Prostate gland (tissue), 2 donors: ENCODE measurements at regions not wholly inside any gene's neighbourhood (a gene's known extent, or its start where the extent isn't known, plus 50 kb on each side); places are given as distances from the start of the nearest gene placed in this dataset.

ENCODE experiments used
- CTCF ChIP-seq, 4 experiments: fragments of 200-600 bp in 2 of 4; fragments of 450-650 bp in 2 of 4; sonication (generic) in 2 of 4; IDR thresholded peaks; 1 replicate in 3 of 4; 2 replicates in 1 of 4; pipeline ENCODE4 v1.5.1; 2016 to 2019; ENCODE audit warnings: antibody characterized with exemption in 4 of 4, mild to moderate bottlenecking in 2 of 4, moderate library complexity in 2 of 4
- POLR2A ChIP-seq: fragments of 450-650 bp; IDR thresholded peaks from one replicate; pipeline ENCODE4 v1.6.1; 2016; ENCODE audit warnings: antibody characterized with exemption, mild to moderate bottlenecking
- POLR2AphosphoS5 ChIP-seq: sonication (generic); formaldehyde crosslinking; IDR thresholded peaks from one replicate; pipeline ENCODE4 v1.6.1; 2017; ENCODE audit warnings: antibody characterized with exemption

GRCh38 chrX:138931212-138931611 is 219.7 kb upstream of the FGF13 start:
- TF ChIP-seq CTCF (IDR thresholded peaks at IDR 0.05), result no peak
- TF ChIP-seq POLR2A, result no peak
- no peak for TF ChIP-seq POLR2AphosphoS5
